ENCODE measurements at regions not wholly inside any gene's neighbourhood (a gene's known extent, or its start where the extent isn't known, plus 50 kb on each side); places are given as distances from the start of the nearest gene placed in this dataset.

DNA sequence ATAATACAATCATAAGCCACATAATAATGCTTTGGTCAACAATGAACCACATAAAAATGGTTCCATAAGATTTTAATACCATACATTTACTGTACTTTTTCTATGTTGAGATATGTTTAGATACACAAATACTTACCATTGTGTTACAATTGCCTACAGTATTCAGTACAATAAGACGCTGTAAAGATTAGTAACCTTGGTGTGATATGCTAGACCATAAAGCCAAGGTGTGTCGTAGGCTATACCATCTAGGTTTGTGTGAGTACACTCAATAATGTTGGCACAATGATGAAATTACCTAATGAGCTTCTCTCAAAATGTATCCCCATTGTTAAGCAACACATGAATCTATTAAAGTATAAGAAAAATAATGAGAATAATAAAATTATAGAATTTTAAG lies 662.3 kb downstream of the SATB2 start:
- dilution Hi-C loops (cut with MboI; ENCODE audit: extremely low pct_ligation_motif_present, low sequenced_read_pairs) (no loop called here), intact Hi-C loops (cut with micrococcal nuclease) (no loop called here)
- Histone ChIP-seq H3K9ac (replicated peaks; ENCODE audit: extremely low read depth, insufficient read depth, low read length) (no peak overlapping the region), H3K4me2 (ENCODE audit: insufficient read depth, low read length) (no peak overlapping the region), H3K27ac (ENCODE audit: insufficient read depth, low read depth, low read length) (no peak overlapping the region), H2AFZ (ENCODE audit: low read depth, low read length) (no peak overlapping the region), H4K20me1 (replicated peaks; ENCODE audit: control insufficient read depth, extremely low read depth, insufficient read depth, low read length) (no peaks in the 10 kb centered on the region), H3K4me1 (ENCODE audit: control insufficient read depth, extremely low read depth, insufficient read depth, low read length) (no peaks in the 10 kb centered on the region), H3K4me3 (replicated peaks in 1 of 3; ENCODE audit: insufficient read depth in 1 of 3, low read depth in 1 of 3, low read length in 3 of 3) (no peak overlapping the region), H3K9me3 (replicated peaks; ENCODE audit: control insufficient read depth, insufficient read depth, low read length) (peaks cover 3% of the 10 kb centered on the region), H3K9me1 (replicated peaks; ENCODE audit: control insufficient read depth, extremely low read depth, insufficient read depth, low read length) (no peaks in the 10 kb centered on the region), H3K27me3 (ENCODE audit: control insufficient read depth in 2 of 2, insufficient read depth in 2 of 2, low read length in 2 of 2) (no peaks in the 10 kb centered on the region), H3K36me3 (ENCODE audit: control insufficient read depth in 2 of 2, extremely low read depth in 1 of 2, insufficient read depth in 2 of 2, low read length in 2 of 2) (no peaks in the 10 kb centered on the region), H3K79me2 (ENCODE audit: control insufficient read depth, insufficient read depth, low read length) (no peaks in the 10 kb centered on the region)
- POLR2A ChIA-PET: no interaction called here
- FAIRE-seq: no peak
- no TSS peak for BruUV-seq (replicated peaks)
- TF ChIP-seq GATA2 (IDR thresholded peaks at IDR 0.05; ENCODE audit: insufficient read depth, insufficient read length, low read depth, low read length) (no peak), POLR2AphosphoS5 (IDR thresholded peaks at IDR 0.05; ENCODE audit: insufficient read depth, low read depth, low read length) (no peak), POLR2A (IDR thresholded peaks at IDR 0.05; ENCODE audit: low read depth, low read length) (no peak), FOS (IDR thresholded peaks at IDR 0.05; ENCODE audit: borderline replicate concordance, insufficient read depth, low read length) (no peak), JUN (IDR thresholded peaks at IDR 0.05; ENCODE audit: borderline replicate concordance, insufficient read depth, insufficient read length, low read depth) (no peak), EZH2 (IDR thresholded peaks at IDR 0.05; ENCODE audit: borderline replicate concordance, low read depth, low read length, severe bottlenecking) (no peak), MYC (IDR thresholded peaks at IDR 0.05; ENCODE audit: low read depth, low read length) (no peak)
- TF ChIP-seq, protein P1, sequence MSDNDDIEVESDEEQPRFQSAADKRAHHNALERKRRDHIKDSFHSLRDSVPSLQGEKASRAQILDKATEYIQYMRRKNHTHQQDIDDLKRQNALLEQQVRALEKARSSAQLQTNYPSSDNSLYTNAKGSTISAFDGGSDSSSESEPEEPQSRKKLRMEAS (IDR thresholded peaks at IDR 0.05; ENCODE audit: insufficient read depth, insufficient read length): no peak
- TF ChIP-seq, protein P2, sequence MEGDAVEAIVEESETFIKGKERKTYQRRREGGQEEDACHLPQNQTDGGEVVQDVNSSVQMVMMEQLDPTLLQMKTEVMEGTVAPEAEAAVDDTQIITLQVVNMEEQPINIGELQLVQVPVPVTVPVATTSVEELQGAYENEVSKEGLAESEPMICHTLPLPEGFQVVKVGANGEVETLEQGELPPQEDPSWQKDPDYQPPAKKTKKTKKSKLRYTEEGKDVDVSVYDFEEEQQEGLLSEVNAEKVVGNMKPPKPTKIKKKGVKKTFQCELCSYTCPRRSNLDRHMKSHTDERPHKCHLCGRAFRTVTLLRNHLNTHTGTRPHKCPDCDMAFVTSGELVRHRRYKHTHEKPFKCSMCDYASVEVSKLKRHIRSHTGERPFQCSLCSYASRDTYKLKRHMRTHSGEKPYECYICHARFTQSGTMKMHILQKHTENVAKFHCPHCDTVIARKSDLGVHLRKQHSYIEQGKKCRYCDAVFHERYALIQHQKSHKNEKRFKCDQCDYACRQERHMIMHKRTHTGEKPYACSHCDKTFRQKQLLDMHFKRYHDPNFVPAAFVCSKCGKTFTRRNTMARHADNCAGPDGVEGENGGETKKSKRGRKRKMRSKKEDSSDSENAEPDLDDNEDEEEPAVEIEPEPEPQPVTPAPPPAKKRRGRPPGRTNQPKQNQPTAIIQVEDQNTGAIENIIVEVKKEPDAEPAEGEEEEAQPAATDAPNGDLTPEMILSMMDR (IDR thresholded peaks at IDR 0.05; ENCODE audit: extremely low read depth in 1 of 2, insufficient read depth in 1 of 2, low read depth in 1 of 2, low read length in 2 of 2): no peak
- CTCF ChIA-PET: no interaction called here
- DNase-seq (ENCODE audit: low read depth, low spot score): no peak
